ENCODE measurements at regions not wholly inside any gene's neighbourhood (a gene's known extent, or its start where the extent isn't known, plus 50 kb on each side); places are given as distances from the start of the nearest gene placed in this dataset.

DNA sequence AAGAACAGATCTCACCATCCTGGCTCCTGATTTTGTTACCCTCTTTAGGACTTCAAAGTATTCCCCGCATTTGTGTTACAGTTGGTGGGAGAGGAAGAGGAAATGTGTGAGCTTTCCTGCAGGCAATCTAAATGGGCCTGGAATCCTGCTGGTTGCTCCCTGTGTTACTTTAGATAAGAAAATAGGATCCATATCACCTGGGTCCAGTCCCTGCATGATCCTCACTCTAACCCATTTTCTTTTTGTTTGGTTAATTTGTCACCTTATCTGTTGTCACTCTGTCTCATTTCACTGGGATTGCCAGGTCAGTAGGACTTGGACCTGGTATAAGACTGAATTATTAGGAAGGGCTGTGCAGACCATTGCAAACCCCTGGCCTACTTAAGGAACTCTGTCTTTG, 175.9 kb upstream of the GJE1 start:
- TF ChIP-seq POLR2A (IDR thresholded peaks at IDR 0.05) = no peak
- TF ChIP-seq, protein P1, sequence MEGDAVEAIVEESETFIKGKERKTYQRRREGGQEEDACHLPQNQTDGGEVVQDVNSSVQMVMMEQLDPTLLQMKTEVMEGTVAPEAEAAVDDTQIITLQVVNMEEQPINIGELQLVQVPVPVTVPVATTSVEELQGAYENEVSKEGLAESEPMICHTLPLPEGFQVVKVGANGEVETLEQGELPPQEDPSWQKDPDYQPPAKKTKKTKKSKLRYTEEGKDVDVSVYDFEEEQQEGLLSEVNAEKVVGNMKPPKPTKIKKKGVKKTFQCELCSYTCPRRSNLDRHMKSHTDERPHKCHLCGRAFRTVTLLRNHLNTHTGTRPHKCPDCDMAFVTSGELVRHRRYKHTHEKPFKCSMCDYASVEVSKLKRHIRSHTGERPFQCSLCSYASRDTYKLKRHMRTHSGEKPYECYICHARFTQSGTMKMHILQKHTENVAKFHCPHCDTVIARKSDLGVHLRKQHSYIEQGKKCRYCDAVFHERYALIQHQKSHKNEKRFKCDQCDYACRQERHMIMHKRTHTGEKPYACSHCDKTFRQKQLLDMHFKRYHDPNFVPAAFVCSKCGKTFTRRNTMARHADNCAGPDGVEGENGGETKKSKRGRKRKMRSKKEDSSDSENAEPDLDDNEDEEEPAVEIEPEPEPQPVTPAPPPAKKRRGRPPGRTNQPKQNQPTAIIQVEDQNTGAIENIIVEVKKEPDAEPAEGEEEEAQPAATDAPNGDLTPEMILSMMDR (IDR thresholded peaks at IDR 0.05) = no peak

All from heart left ventricle (tissue), 13 donors.